Gastroesophageal sphincter (tissue), 3 donors: ENCODE measurements at regions not wholly inside any gene's neighbourhood (a gene's known extent, or its start where the extent isn't known, plus 50 kb on each side); places are given as distances from the start of the nearest gene placed in this dataset.

Experiments used
- CTCF ChIP-seq, 4 experiments: fragments of 200-600 bp in 2 of 4; fragments of 450-650 bp in 2 of 4; sonication (generic) in 1 of 4; IDR thresholded peaks; one replicate each; pipeline ENCODE4 v1.5.1; 2017 to 2019; ENCODE audit warnings: antibody characterized with exemption in 4 of 4, mild to moderate bottlenecking in 2 of 4, moderate library complexity in 2 of 4
- EP300 ChIP-seq: sonication (generic); formaldehyde crosslinking; IDR thresholded peaks from one replicate; pipeline ENCODE4 v1.6.1; 2017; ENCODE audit warnings: antibody characterized with exemption, mild to moderate bottlenecking
- POLR2A ChIP-seq, 2 donors: fragments of 450-650 bp; IDR thresholded peaks; one replicate each; pipeline ENCODE4 v1.6.1; 2017; ENCODE audit warnings: antibody characterized with exemption in 2 of 2, mild to moderate bottlenecking in 2 of 2, moderate library complexity in 1 of 2

GRCh38 chr17:72571813-72572396, 451.1 kb downstream of the SOX9 start:
- TF ChIP-seq CTCF (IDR thresholded peaks at IDR 0.05) (no peak), EP300 (no peak), POLR2A (IDR thresholded peaks at IDR 0.05) (no peak)
